HG03442 (cell line): ENCODE measurements at regions not wholly inside any gene's neighbourhood (a gene's known extent, or its start where the extent isn't known, plus 50 kb on each side); places are given as distances from the start of the nearest gene placed in this dataset.
"Not testable (repeated sequence)": the region's sequence is repeated elsewhere in the genome, so short reads cannot be mapped to it uniquely, and the experiment has no call there.

ENCODE experiments used
- ATAC-seq: cut with Tn5 transposase; IDR thresholded peaks from one replicate; pipeline ENCODE4 v1.9.1; 2021; ENCODE audit warnings: mild to moderate bottlenecking, moderate library complexity; ENCODE audit not compliant: unreplicated experiment

DNA sequence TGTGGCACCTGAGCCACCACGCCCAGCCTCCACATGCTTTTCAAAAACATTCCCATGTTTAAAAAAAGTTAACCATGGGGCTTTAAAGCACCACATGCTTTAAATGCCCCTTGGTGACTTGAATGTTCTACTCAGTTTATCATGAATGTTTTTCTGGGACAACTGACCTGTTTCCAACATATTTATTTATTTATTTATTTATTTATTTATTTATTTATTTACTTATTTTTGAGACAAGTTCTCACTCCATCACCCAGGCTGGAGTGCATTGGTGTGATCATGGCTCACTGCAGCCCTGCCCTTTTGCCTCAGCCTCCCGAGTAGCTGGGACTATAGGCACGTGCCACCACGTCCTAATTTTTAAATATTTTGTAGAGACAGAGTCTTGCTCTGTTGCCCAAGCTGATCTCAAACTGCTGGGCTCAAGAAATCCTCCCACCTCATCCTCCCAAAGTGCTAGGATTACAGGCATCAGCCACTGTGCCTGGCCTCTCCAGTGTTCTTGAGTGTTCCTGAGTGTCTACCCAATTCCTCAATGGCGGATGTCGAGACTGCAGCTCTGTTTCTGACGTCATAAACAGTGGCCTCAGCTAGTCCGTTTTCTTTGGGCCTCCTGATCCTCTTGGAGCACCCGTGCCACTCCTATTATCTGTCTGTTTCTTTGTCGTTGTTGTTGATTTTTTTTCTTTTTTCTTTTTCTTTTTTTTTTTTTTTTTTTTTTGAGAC is 185.7 kb upstream of the TP53TG3 start:
- ATAC-seq = not testable (repeated sequence)

DNA sequence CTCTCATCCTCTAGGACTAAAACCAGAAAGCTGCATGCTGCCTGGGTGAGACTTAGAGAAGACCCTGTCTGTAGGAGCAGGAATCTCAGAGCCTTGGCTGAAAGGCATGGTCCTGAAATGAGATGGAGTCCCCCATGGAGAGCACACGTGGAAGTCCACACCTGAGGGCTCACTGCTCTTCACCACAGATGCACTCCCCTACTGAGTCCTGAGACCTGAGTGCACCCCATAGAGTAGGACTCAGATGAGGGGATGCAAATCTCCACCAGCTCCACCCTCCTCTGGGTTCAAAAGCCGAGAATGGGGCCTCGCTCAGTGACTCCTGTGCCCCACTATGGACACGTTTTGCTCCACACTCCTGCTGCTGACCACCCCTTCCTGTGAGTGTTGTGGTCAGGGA is 171.4 kb upstream of the TP53TG3 start:
- not testable (repeated sequence) for ATAC-seq

DNA sequence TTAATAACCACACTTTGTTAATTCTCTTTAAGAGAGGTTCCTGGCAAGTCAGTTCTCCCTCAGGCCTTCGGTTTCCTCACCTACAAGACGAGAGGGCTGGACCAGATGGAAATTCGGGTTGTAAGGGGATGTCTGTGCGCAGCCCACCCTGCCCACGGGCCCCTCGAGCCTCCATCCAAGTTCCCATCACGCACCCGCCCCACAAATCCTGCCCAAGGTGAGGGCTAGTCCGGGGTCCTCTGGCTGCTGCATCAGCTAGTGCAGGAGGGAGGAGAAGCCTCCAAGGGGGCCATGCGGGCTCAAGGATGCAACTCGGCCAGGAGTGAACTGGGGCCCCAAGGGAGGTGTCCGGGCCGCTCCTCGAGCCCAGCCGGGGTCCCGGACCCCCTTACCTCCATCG is 169.6 kb upstream of the TP53TG3 start:
- not testable (repeated sequence) for ATAC-seq

DNA sequence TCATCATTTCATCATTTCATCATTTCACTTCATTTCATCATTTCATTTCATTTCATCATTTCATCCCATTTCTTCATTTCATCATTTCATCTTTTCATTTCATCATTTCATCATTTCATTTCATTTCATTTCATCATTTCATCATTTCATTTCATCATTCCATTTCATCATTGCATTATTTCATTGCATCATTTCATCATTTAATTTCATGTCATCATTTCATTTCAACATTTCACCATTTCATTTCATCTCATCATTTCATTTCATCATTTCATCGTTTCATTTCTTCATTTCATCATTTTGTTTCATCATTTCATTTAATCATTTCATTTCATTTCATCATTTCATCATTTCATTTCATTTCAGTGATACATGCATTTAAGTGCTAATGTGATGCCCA is 166.9 kb upstream of the TP53TG3 start:
- ATAC-seq = not testable (repeated sequence)

DNA sequence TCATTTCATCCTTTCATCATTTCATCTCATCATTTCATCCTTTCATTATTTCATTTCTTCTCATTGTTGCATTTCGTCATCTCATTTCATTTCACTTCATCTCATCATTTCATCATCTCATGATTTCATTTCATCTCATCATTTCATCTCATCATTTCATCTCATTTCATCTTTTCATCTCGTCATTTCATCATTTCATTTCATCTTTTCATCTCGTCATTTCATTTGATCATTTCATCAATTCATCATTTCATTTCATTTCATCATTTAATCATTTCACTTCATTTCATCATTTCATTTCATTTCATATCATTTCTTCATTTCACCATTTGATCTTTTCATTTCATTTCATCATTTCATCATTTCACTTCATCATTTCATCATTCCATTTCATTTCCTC is 131.3 kb upstream of the TP53TG3 start:
- ATAC-seq = not testable (repeated sequence)

DNA sequence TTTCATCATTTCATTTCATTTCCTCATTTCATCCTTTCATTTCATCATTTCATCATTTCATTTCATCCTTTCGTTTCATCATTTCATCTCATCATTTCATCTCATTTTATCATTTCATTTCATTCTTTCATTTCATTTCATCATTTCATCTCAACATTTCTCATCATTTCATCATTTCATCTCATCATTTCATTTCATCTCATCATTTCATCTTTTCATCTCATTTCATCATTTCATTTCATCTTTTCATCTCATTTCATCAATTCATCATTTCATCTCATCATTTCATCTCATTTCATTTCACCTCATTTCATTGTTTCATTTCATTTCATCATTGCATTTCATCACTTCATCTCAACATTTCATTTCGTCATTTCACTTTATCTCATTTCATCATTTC is 129.7 kb upstream of the TP53TG3 start:
- not testable (repeated sequence) for ATAC-seq
